Adrenal gland (tissue), 5 donors: ENCODE measurements at regions not wholly inside any gene's neighbourhood (a gene's known extent, or its start where the extent isn't known, plus 50 kb on each side); places are given as distances from the start of the nearest gene placed in this dataset.

ENCODE experiments used
- POLR2A ChIP-seq, 2 donors: fragments of 450-650 bp; IDR thresholded peaks; one replicate each; pipeline ENCODE4 v1.6.1; 2017; ENCODE audit warnings: antibody characterized with exemption in 2 of 2, mild to moderate bottlenecking in 2 of 2, moderate library complexity in 1 of 2
- TF ChIP-seq, protein P1 (sequence below), 6 experiments: fragments of 450-650 bp in 4 of 6; fragments of 200-600 bp in 2 of 6; sonication (generic) in 1 of 6; IDR thresholded peaks; 1 replicate in 5 of 6; 2 replicates in 1 of 6; pipeline versions ENCODE4 v1.5.1 to v1.8.0; 2016 to 2021; ENCODE audit warnings: antibody characterized with exemption in 6 of 6, mild to moderate bottlenecking in 2 of 6, moderate library complexity in 1 of 6
- donor health status: DM: no; HTN: no; CAD: no.

DNA sequence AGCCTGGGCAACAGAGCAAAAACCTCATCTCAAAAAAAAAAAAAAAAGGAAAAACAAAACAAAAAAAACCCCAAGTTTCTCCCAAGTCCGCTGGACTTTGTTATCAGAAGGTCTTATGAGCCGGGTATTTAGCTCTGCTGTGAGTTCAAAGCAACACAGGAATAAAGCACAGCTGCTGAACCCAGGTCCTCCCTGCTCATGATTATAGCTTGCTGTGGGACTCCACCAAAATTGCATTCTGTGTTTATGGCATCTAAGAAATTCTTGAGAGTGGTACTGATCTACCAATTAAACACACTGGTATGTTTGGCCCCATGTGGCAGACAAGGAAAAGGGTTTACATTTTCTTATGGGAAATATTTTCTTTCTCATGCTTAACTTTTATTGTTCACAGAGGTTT is 93.6 kb upstream of the NEDD9 start:
- TF ChIP-seq, protein P1, sequence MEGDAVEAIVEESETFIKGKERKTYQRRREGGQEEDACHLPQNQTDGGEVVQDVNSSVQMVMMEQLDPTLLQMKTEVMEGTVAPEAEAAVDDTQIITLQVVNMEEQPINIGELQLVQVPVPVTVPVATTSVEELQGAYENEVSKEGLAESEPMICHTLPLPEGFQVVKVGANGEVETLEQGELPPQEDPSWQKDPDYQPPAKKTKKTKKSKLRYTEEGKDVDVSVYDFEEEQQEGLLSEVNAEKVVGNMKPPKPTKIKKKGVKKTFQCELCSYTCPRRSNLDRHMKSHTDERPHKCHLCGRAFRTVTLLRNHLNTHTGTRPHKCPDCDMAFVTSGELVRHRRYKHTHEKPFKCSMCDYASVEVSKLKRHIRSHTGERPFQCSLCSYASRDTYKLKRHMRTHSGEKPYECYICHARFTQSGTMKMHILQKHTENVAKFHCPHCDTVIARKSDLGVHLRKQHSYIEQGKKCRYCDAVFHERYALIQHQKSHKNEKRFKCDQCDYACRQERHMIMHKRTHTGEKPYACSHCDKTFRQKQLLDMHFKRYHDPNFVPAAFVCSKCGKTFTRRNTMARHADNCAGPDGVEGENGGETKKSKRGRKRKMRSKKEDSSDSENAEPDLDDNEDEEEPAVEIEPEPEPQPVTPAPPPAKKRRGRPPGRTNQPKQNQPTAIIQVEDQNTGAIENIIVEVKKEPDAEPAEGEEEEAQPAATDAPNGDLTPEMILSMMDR (IDR thresholded peaks at IDR 0.05), result no peak
- TF ChIP-seq POLR2A (IDR thresholded peaks at IDR 0.05), result no peak
